Neutrophil (primary cell): ENCODE measurements at regions not wholly inside any gene's neighbourhood (a gene's known extent, or its start where the extent isn't known, plus 50 kb on each side); places are given as distances from the start of the nearest gene placed in this dataset.

Experiments used
- H3K27ac ChIP-seq: fragments of 200-600 bp; sonication (generic); 2 replicates; pipeline ENCODE4 v1.5.1; 2016; ENCODE audit warnings: mild to moderate bottlenecking, moderate library complexity
- H3K27me3 ChIP-seq: fragments of 200-600 bp; sonication (generic); 2 replicates; pipeline ENCODE4 v1.6.0; 2016; ENCODE audit warnings: mild to moderate bottlenecking
- H3K36me3 ChIP-seq: fragments of 200-600 bp; sonication (generic); 2 replicates; pipeline ENCODE4 v1.5.1; 2017
- H3K4me1 ChIP-seq, 2 experiments: fragments of 200-600 bp in 1 of 2; sonication (generic) in 1 of 2; 1 replicate in 1 of 2; 2 replicates in 1 of 2; pipeline versions ENCODE4 v1.5.1 to v1.6.1; 2013 to 2016; ENCODE audit warnings: low read depth in 1 of 2, low read length in 1 of 2, mild to moderate bottlenecking in 1 of 2, moderate library complexity in 1 of 2; ENCODE audit not compliant: control insufficient read depth in 1 of 2, insufficient read depth in 1 of 2
- H3K4me3 ChIP-seq, 2 experiments: fragments of 200-600 bp in 1 of 2; sonication (generic) in 1 of 2; 1 replicate in 1 of 2; 2 replicates in 1 of 2; pipeline ENCODE4 v1.5.1; 2013 to 2016; ENCODE audit warnings: low read depth in 1 of 2, low read length in 1 of 2, mild to moderate bottlenecking in 1 of 2, moderate library complexity in 1 of 2
- H3K9me3 ChIP-seq: fragments of 200-600 bp; sonication (generic); 2 replicates; pipeline ENCODE4 v1.5.1; 2016
- CTCF ChIP-seq: fragments of 200-600 bp; sonication (generic); IDR thresholded peaks from 2 replicates; pipeline ENCODE4 v1.5.1; 2016; ENCODE audit warnings: antibody characterized with exemption

GRCh38 chr5:139733698-139734538 lies 61.7 kb upstream of the PSD2 start:
- Histone ChIP-seq H3K27ac (no peak overlapping the region), H3K4me3 (no peak overlapping the region)
- no peak for TF ChIP-seq CTCF

GRCh38 chr5:139734539-139734916 lies 61.1 kb upstream of the PSD2 start:
- Histone ChIP-seq H3K9me3 (no peaks in the 10 kb centered on the region), H3K36me3 (no peaks in the 10 kb centered on the region), H3K27ac (no peak overlapping the region), H3K4me3 (no peak overlapping the region), H3K27me3 (no peaks in the 10 kb centered on the region), H3K4me1 (no peaks in the 10 kb centered on the region)
- no peak for TF ChIP-seq CTCF

More at GRCh38 chr5:139733698-139734538, 61.7 kb upstream of the PSD2 start:
- Histone ChIP-seq H3K36me3 (no peaks in the 10 kb centered on the region), H3K9me3 (no peaks in the 10 kb centered on the region), H3K4me1 (no peaks in the 10 kb centered on the region), H3K27me3 (no peaks in the 10 kb centered on the region)

GRCh38 chr5:139738193-139739149 lies 57.1 kb upstream of the PSD2 start:
- H3K9me3 ChIP-seq: no peaks in the 10 kb centered on the region
- H3K36me3 ChIP-seq: no peaks in the 10 kb centered on the region
- H3K27ac ChIP-seq: no peak overlapping the region
- no peaks in the 10 kb centered on the region for H3K4me1 ChIP-seq
- H3K4me3 ChIP-seq: no peak overlapping the region
- H3K27me3 ChIP-seq: peaks cover 11% of the 10 kb centered on the region
- TF ChIP-seq CTCF: no peak

GRCh38 chr5:139739150-139739974 lies 56.2 kb upstream of the PSD2 start:
- Histone ChIP-seq H3K36me3 (no peaks in the 10 kb centered on the region), H3K9me3 (no peaks in the 10 kb centered on the region), H3K4me1 (no peaks in the 10 kb centered on the region), H3K4me3 (no peak overlapping the region), H3K27ac (no peak overlapping the region), H3K27me3 (peaks cover 20% of the 10 kb centered on the region)
- TF ChIP-seq CTCF: no peak
